ENCODE measurements at regions not wholly inside any gene's neighbourhood (a gene's known extent, or its start where the extent isn't known, plus 50 kb on each side); places are given as distances from the start of the nearest gene placed in this dataset.
A peak's percentile ranks its signal among the peaks of the same experiment; 100 is the strongest.

GRCh38 chr3:177924261-177924660, 612.0 kb upstream of the KCNMB2 start:
- Histone ChIP-seq H3K56ac (ENCODE audit: low read length) (no peak overlapping the region), H3K4ac (ENCODE audit: low read depth, low read length) (no peak overlapping the region), H2BK120ac (ENCODE audit: low read depth, low read length) (no peak overlapping the region), H3K4me1 (ENCODE audit: control insufficient read depth, low read depth, low read length) (no peaks in the 10 kb centered on the region), H2BK15ac (replicated peaks; ENCODE audit: low read depth) (no peak overlapping the region), H3K79me2 (ENCODE audit: control insufficient read depth, insufficient read depth, low read length) (no peaks in the 10 kb centered on the region), H3K27ac (ENCODE audit: low read depth, low read length) (no peak overlapping the region), H3K36me3 (ENCODE audit: control insufficient read depth, insufficient read depth, low read length) (no peaks in the 10 kb centered on the region), H3K4me2 (ENCODE audit: low read length) (no peak overlapping the region), H3K9ac (ENCODE audit: low read length) (no peak overlapping the region), H3K4me3 (ENCODE audit: low read length) (no peak overlapping the region), H4K5ac (ENCODE audit: low read length) (no peak overlapping the region), H3K79me1 (ENCODE audit: low read length) (no peaks in the 10 kb centered on the region), H3K18ac (ENCODE audit: low read length) (no peak overlapping the region), H4K8ac (ENCODE audit: low read depth, low read length) (no peak overlapping the region), H2AK5ac (ENCODE audit: low read length) (no peak overlapping the region), H3K23ac (ENCODE audit: low read length) (no peak overlapping the region), H2BK5ac (ENCODE audit: low read length) (no peak overlapping the region), H3K27me3 (ENCODE audit: insufficient read depth, low read length, poor library complexity) (no peaks in the 10 kb centered on the region)
- no peak for DNase-seq
- WGBS (ENCODE audit: extremely low coverage, insufficient coverage, low lambda C conversion rate) = no CpG with 5 or more reads among the region's 2 CpGs

GRCh38 chr3:177928172-177928873, 607.9 kb upstream of the KCNMB2 start:
- Histone ChIP-seq H4K8ac (ENCODE audit: low read depth, low read length) (no peak overlapping the region), H3K4me1 (ENCODE audit: control insufficient read depth, low read depth, low read length) (no peaks in the 10 kb centered on the region), H3K4me2 (ENCODE audit: low read length) (no peak overlapping the region), H3K27ac (ENCODE audit: low read depth, low read length) (no peak overlapping the region), H3K79me2 (ENCODE audit: control insufficient read depth, insufficient read depth, low read length) (no peaks in the 10 kb centered on the region), H3K79me1 (ENCODE audit: low read length) (no peaks in the 10 kb centered on the region), H3K4ac (ENCODE audit: low read depth, low read length) (no peak overlapping the region), H3K23ac (ENCODE audit: low read length) (no peak overlapping the region), H2AK5ac (ENCODE audit: low read length) (no peak overlapping the region), H2BK5ac (ENCODE audit: low read length) (no peak overlapping the region), H3K4me3 (ENCODE audit: low read length) (no peak overlapping the region), H2BK15ac (replicated peaks; ENCODE audit: low read depth) (no peak overlapping the region), H3K56ac (ENCODE audit: low read length) (no peak overlapping the region), H3K27me3 (ENCODE audit: insufficient read depth, low read length, poor library complexity) (no peaks in the 10 kb centered on the region), H3K9ac (ENCODE audit: low read length) (no peak overlapping the region), H4K5ac (ENCODE audit: low read length) (no peak overlapping the region), H3K36me3 (ENCODE audit: control insufficient read depth, insufficient read depth, low read length) (no peaks in the 10 kb centered on the region), H3K18ac (ENCODE audit: low read length) (no peak overlapping the region), H2BK120ac (ENCODE audit: low read depth, low read length) (no peak overlapping the region)
- no CpG with 5 or more reads among the region's 6 CpGs for WGBS (ENCODE audit: extremely low coverage, insufficient coverage, low lambda C conversion rate)
- no peak for DNase-seq

- no peak overlapping the region for H3K4me2 ChIP-seq (ENCODE audit: low read length)
- no peak overlapping the region for H2BK15ac ChIP-seq (replicated peaks; ENCODE audit: low read depth)
- no peak overlapping the region for H3K27ac ChIP-seq (ENCODE audit: low read depth, low read length)
- no peaks in the 10 kb centered on the region for H3K79me2 ChIP-seq (ENCODE audit: control insufficient read depth, insufficient read depth, low read length)
- no peaks in the 10 kb centered on the region for H3K4me1 ChIP-seq (ENCODE audit: control insufficient read depth, low read depth, low read length)
- H2AK5ac ChIP-seq (ENCODE audit: low read length) = no peak overlapping the region
- H3K4ac ChIP-seq (ENCODE audit: low read depth, low read length) = no peak overlapping the region
- no peak overlapping the region for H4K5ac ChIP-seq (ENCODE audit: low read length)
- H3K18ac ChIP-seq (ENCODE audit: low read length) = no peak overlapping the region
- no peaks in the 10 kb centered on the region for H3K79me1 ChIP-seq (ENCODE audit: low read length)
- no peak overlapping the region for H3K23ac ChIP-seq (ENCODE audit: low read length)
- H3K9ac ChIP-seq (ENCODE audit: low read length) = no peak overlapping the region
- H2BK5ac ChIP-seq (ENCODE audit: low read length) = no peak overlapping the region
- H3K56ac ChIP-seq (ENCODE audit: low read length) = no peak overlapping the region
- H2BK120ac ChIP-seq (ENCODE audit: low read depth, low read length) = no peak overlapping the region
- no peaks in the 10 kb centered on the region for H3K27me3 ChIP-seq (ENCODE audit: insufficient read depth, low read length, poor library complexity)
- WGBS (ENCODE audit: extremely low coverage, insufficient coverage, low lambda C conversion rate) = 100% methylated on average over 1 of the region's 2 CpGs
- no peak for DNase-seq
- no peaks in the 10 kb centered on the region for H3K36me3 ChIP-seq (ENCODE audit: control insufficient read depth, insufficient read depth, low read length)
- H4K8ac ChIP-seq (ENCODE audit: low read depth, low read length) = no peak overlapping the region
- no peak overlapping the region for H3K4me3 ChIP-seq (ENCODE audit: low read length)
Observed at GRCh38 chr3:177929310-177929709, 606.9 kb upstream of the KCNMB2 start.

- no peak overlapping the region for H3K4me2 ChIP-seq (ENCODE audit: low read length)
- no peaks in the 10 kb centered on the region for H3K79me2 ChIP-seq (ENCODE audit: control insufficient read depth, insufficient read depth, low read length)
- no peak overlapping the region for H2AK5ac ChIP-seq (ENCODE audit: low read length)
- no peak for DNase-seq
- H3K36me3 ChIP-seq (ENCODE audit: control insufficient read depth, insufficient read depth, low read length) = no peaks in the 10 kb centered on the region
- no peaks in the 10 kb centered on the region for H3K27me3 ChIP-seq (ENCODE audit: insufficient read depth, low read length, poor library complexity)
- no peak overlapping the region for H2BK5ac ChIP-seq (ENCODE audit: low read length)
- H3K56ac ChIP-seq (ENCODE audit: low read length) = no peak overlapping the region
- H3K4me1 ChIP-seq (ENCODE audit: control insufficient read depth, low read depth, low read length) = peaks cover 2% of the 10 kb centered on the region
- no peak overlapping the region for H3K4ac ChIP-seq (ENCODE audit: low read depth, low read length)
- H3K79me1 ChIP-seq (ENCODE audit: low read length) = no peaks in the 10 kb centered on the region
- H3K18ac ChIP-seq (ENCODE audit: low read length) = no peak overlapping the region
- H4K5ac ChIP-seq (ENCODE audit: low read length) = no peak overlapping the region
- H2BK120ac ChIP-seq (ENCODE audit: low read depth, low read length) = no peak overlapping the region
- H3K4me3 ChIP-seq (ENCODE audit: low read length) = no peak overlapping the region
- H3K27ac ChIP-seq (ENCODE audit: low read depth, low read length) = no peak overlapping the region
- H4K8ac ChIP-seq (ENCODE audit: low read depth, low read length) = no peak overlapping the region
- no peak overlapping the region for H3K9ac ChIP-seq (ENCODE audit: low read length)
- no peak overlapping the region for H3K23ac ChIP-seq (ENCODE audit: low read length)
- no peak overlapping the region for H2BK15ac ChIP-seq (replicated peaks; ENCODE audit: low read depth)
- no CpG with 5 or more reads among the region's 2 CpGs for WGBS (ENCODE audit: extremely low coverage, insufficient coverage, low lambda C conversion rate)
Observed at GRCh38 chr3:177930771-177931170, 605.5 kb upstream of the KCNMB2 start.

DNA sequence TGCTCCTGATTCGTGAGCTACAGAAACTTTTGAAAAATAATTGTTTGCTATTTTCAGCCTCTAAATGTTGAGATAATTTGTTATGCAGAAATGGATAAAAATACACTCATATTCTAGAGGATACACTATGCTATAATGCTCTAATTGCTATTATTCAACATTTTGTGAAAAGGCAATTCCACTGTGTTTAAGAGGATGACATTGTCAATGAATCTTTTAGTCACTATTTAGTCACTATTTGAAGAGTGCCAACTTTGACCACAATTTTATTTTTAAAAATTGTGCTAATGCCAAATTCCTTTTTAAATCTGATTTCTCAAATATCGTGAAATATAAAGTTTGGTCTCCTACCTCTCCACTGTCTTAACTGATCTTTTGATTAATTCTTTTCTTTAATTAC, 604.9 kb upstream of the KCNMB2 start:
- Histone ChIP-seq H3K36me3 (ENCODE audit: control insufficient read depth, insufficient read depth, low read length) (no peaks in the 10 kb centered on the region), H2BK15ac (replicated peaks; ENCODE audit: low read depth) (no peak overlapping the region), H2BK120ac (ENCODE audit: low read depth, low read length) (no peak overlapping the region), H4K5ac (ENCODE audit: low read length) (no peak overlapping the region), H3K27me3 (ENCODE audit: insufficient read depth, low read length, poor library complexity) (no peaks in the 10 kb centered on the region), H2BK5ac (ENCODE audit: low read length) (no peak overlapping the region), H3K4ac (ENCODE audit: low read depth, low read length) (no peak overlapping the region), H3K56ac (ENCODE audit: low read length) (no peak overlapping the region), H3K23ac (ENCODE audit: low read length) (no peak overlapping the region), H3K4me1 (ENCODE audit: control insufficient read depth, low read depth, low read length) (peaks cover 2% of the 10 kb centered on the region), H4K8ac (ENCODE audit: low read depth, low read length) (no peak overlapping the region), H3K4me3 (ENCODE audit: low read length) (no peak overlapping the region), H3K79me1 (ENCODE audit: low read length) (no peaks in the 10 kb centered on the region), H3K27ac (ENCODE audit: low read depth, low read length) (no peak overlapping the region), H3K79me2 (ENCODE audit: control insufficient read depth, insufficient read depth, low read length) (no peaks in the 10 kb centered on the region), H3K4me2 (ENCODE audit: low read length) (no peak overlapping the region), H3K18ac (ENCODE audit: low read length) (no peak overlapping the region), H2AK5ac (ENCODE audit: low read length) (no peak overlapping the region), H3K9ac (ENCODE audit: low read length) (no peak overlapping the region)
- DNase-seq = no peak
- no CpG with 5 or more reads among the region's 2 CpGs for WGBS (ENCODE audit: extremely low coverage, insufficient coverage, low lambda C conversion rate)

DNA sequence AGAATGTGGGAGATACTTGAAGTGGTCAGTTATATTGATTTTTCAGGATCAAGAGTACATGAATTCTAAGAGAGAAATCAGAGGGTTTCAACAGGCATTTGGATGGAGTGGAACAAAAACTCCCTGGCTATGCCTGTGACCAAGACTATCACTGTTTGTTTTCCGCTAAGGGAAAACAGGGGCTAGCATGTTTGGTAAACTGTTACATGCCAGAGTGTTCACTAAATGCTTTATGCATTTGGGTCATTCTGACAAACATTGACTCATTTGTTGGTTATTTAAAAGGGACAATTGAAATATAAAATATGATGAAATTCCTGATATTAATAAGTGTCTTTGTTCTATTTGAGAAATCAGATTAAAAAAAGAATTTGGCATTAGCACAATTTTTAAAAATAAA, 603.9 kb upstream of the KCNMB2 start:
- Histone ChIP-seq H2BK120ac (ENCODE audit: low read depth, low read length) (no peak overlapping the region), H3K27me3 (ENCODE audit: insufficient read depth, low read length, poor library complexity) (no peaks in the 10 kb centered on the region), H3K27ac (ENCODE audit: low read depth, low read length) (no peak overlapping the region), H3K79me2 (ENCODE audit: control insufficient read depth, insufficient read depth, low read length) (no peaks in the 10 kb centered on the region), H3K18ac (ENCODE audit: low read length) (no peak overlapping the region), H4K8ac (ENCODE audit: low read depth, low read length) (no peak overlapping the region), H2BK15ac (replicated peaks; ENCODE audit: low read depth) (peak overlapping the region; percentile 74), H3K56ac (ENCODE audit: low read length) (no peak overlapping the region), H3K9ac (ENCODE audit: low read length) (no peak overlapping the region), H3K23ac (ENCODE audit: low read length) (no peak overlapping the region), H3K79me1 (ENCODE audit: low read length) (no peaks in the 10 kb centered on the region), H3K4ac (ENCODE audit: low read depth, low read length) (no peak overlapping the region), H3K4me1 (ENCODE audit: control insufficient read depth, low read depth, low read length) (peaks cover 2% of the 10 kb centered on the region), H3K4me3 (ENCODE audit: low read length) (no peak overlapping the region), H3K36me3 (ENCODE audit: control insufficient read depth, insufficient read depth, low read length) (no peaks in the 10 kb centered on the region), H2AK5ac (ENCODE audit: low read length) (no peak overlapping the region), H4K5ac (ENCODE audit: low read length) (no peak overlapping the region), H2BK5ac (ENCODE audit: low read length) (no peak overlapping the region), H3K4me2 (ENCODE audit: low read length) (no peak overlapping the region)
- WGBS (ENCODE audit: extremely low coverage, insufficient coverage, low lambda C conversion rate) = no CpG with 5 or more reads among the region's 1 CpG
- DNase-seq = no peak

All from mesendoderm (in vitro differentiated cells).